ENCODE measurements at regions not wholly inside any gene's neighbourhood (a gene's known extent, or its start where the extent isn't known, plus 50 kb on each side); places are given as distances from the start of the nearest gene placed in this dataset.

DNA sequence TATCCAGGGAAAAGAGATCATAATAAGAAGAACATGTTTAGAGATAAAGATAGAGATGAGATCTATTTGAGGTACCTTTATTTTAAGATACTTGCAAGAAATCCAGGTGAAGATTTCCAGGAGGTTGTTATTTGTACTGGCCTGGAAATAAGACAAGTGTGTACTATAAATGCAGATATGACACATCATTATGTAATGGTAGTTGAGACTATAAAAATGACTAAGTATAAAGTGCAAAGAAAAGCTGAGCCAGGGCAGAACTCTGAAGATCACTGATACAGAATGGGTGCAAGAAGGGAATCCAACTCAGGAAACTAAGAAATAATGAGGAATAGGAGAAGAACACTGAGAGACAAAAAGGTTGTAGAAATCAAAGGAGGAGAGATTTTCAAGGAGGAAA is 378.2 kb upstream of the PBX1 start (continued):
- TF ChIP-seq, protein P1, sequence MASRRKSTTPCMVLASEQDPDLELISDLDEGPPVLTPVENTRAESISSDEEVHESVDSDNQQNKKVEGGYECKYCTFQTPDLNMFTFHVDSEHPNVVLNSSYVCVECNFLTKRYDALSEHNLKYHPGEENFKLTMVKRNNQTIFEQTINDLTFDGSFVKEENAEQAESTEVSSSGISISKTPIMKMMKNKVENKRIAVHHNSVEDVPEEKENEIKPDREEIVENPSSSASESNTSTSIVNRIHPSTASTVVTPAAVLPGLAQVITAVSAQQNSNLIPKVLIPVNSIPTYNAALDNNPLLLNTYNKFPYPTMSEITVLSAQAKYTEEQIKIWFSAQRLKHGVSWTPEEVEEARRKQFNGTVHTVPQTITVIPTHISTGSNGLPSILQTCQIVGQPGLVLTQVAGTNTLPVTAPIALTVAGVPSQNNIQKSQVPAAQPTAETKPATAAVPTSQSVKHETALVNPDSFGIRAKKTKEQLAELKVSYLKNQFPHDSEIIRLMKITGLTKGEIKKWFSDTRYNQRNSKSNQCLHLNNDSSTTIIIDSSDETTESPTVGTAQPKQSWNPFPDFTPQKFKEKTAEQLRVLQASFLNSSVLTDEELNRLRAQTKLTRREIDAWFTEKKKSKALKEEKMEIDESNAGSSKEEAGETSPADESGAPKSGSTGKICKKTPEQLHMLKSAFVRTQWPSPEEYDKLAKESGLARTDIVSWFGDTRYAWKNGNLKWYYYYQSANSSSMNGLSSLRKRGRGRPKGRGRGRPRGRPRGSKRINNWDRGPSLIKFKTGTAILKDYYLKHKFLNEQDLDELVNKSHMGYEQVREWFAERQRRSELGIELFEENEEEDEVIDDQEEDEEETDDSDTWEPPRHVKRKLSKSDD (conservative IDR thresholded peaks at IDR 0.05; ENCODE audit: low read length), result no peak
- TF ChIP-seq ZSCAN29 (IDR thresholded peaks at IDR 0.05) (no peak), FOXK1 (CRISPR knock-in tag; IDR thresholded peaks at IDR 0.05; ENCODE audit: borderline replicate concordance) (no peak), ZNF165 (CRISPR knock-in tag; IDR thresholded peaks at IDR 0.05; ENCODE audit: borderline replicate concordance) (no peak), SMC3 (conservative IDR thresholded peaks at IDR 0.05; ENCODE audit: insufficient read depth, low read depth, low read length) (no peak), CBX2 (IDR thresholded peaks at IDR 0.05; ENCODE audit: insufficient read depth, low read length, poor library complexity, severe bottlenecking) (no peak)
- TF ChIP-seq, protein P2, sequence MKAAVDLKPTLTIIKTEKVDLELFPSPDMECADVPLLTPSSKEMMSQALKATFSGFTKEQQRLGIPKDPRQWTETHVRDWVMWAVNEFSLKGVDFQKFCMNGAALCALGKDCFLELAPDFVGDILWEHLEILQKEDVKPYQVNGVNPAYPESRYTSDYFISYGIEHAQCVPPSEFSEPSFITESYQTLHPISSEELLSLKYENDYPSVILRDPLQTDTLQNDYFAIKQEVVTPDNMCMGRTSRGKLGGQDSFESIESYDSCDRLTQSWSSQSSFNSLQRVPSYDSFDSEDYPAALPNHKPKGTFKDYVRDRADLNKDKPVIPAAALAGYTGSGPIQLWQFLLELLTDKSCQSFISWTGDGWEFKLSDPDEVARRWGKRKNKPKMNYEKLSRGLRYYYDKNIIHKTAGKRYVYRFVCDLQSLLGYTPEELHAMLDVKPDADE (conservative IDR thresholded peaks at IDR 0.05; ENCODE audit: control insufficient read depth, low read depth, low read length), result no peak
- TF ChIP-seq, protein P3, sequence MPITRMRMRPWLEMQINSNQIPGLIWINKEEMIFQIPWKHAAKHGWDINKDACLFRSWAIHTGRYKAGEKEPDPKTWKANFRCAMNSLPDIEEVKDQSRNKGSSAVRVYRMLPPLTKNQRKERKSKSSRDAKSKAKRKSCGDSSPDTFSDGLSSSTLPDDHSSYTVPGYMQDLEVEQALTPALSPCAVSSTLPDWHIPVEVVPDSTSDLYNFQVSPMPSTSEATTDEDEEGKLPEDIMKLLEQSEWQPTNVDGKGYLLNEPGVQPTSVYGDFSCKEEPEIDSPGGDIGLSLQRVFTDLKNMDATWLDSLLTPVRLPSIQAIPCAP (CRISPR knock-in tag; IDR thresholded peaks at IDR 0.05; ENCODE audit: borderline replicate concordance), result no peak
- TF ChIP-seq, protein P4, sequence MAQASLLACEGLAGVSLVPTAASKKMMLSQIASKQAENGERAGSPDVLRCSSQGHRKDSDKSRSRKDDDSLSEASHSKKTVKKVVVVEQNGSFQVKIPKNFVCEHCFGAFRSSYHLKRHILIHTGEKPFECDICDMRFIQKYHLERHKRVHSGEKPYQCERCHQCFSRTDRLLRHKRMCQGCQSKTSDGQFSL (CRISPR knock-in tag; IDR thresholded peaks at IDR 0.05), result no peak
- TF ChIP-seq, protein P4 (tag; IDR thresholded peaks at IDR 0.05), result no peak

Data from K562 (cell line).